ENCODE measurements at regions not wholly inside any gene's neighbourhood (a gene's known extent, or its start where the extent isn't known, plus 50 kb on each side); places are given as distances from the start of the nearest gene placed in this dataset.

- H3K27me3 ChIP-seq (ENCODE audit: control insufficient read depth in 5 of 5, insufficient read depth in 4 of 5, low read length in 5 of 5): peaks cover 3 to 44% (median 21%) of the 10 kb centered on the region in 5 donors
- H3K9me3 ChIP-seq (ENCODE audit: control insufficient read depth in 5 of 5, low read length in 5 of 5): no peaks in the 10 kb centered on the region
- H3K4me3 ChIP-seq (ENCODE audit: low read depth in 1 of 5, low read length in 5 of 5): no peak overlapping the region
- H3K4me1 ChIP-seq (ENCODE audit: control insufficient read depth in 5 of 5, insufficient read depth in 5 of 5, low read length in 5 of 5): no peaks in the 10 kb centered on the region
- H3K36me3 ChIP-seq (ENCODE audit: control insufficient read depth in 5 of 5, insufficient read depth in 5 of 5, low read length in 5 of 5): no peaks in the 10 kb centered on the region
- no peak overlapping the region for H3K27ac ChIP-seq (ENCODE audit: low read depth, low read length)
- H3K9ac ChIP-seq (ENCODE audit: low read length in 5 of 5): no peak overlapping the region
Measured at GRCh38 chr6:40328386-40328985, 258.7 kb downstream of the LRFN2 start.

- no peaks in the 10 kb centered on the region for H3K9me3 ChIP-seq (ENCODE audit: control insufficient read depth in 5 of 5, low read length in 5 of 5)
- peaks cover 10 to 39% (median 27%) of the 10 kb centered on the region in 5 donors for H3K27me3 ChIP-seq (ENCODE audit: control insufficient read depth in 5 of 5, insufficient read depth in 4 of 5, low read length in 5 of 5)
- H3K4me1 ChIP-seq (ENCODE audit: control insufficient read depth in 5 of 5, insufficient read depth in 5 of 5, low read length in 5 of 5): no peaks in the 10 kb centered on the region
- no peak overlapping the region for H3K4me3 ChIP-seq (ENCODE audit: low read depth in 1 of 5, low read length in 5 of 5)
- H3K36me3 ChIP-seq (ENCODE audit: control insufficient read depth in 5 of 5, insufficient read depth in 5 of 5, low read length in 5 of 5): no peaks in the 10 kb centered on the region
- no peak overlapping the region for H3K27ac ChIP-seq (ENCODE audit: low read depth, low read length)
- H3K9ac ChIP-seq (ENCODE audit: low read length in 5 of 5): no peak overlapping the region
Measured at GRCh38 chr6:40326714-40327421, 260.3 kb downstream of the LRFN2 start.

GRCh38 chr6:40325791-40326190 lies 261.4 kb downstream of the LRFN2 start:
- no peaks in the 10 kb centered on the region for H3K9me3 ChIP-seq (ENCODE audit: control insufficient read depth in 5 of 5, low read length in 5 of 5)
- H3K36me3 ChIP-seq (ENCODE audit: control insufficient read depth in 5 of 5, insufficient read depth in 5 of 5, low read length in 5 of 5): no peaks in the 10 kb centered on the region
- no peaks in the 10 kb centered on the region for H3K4me1 ChIP-seq (ENCODE audit: control insufficient read depth in 5 of 5, insufficient read depth in 5 of 5, low read length in 5 of 5)
- H3K27me3 ChIP-seq (ENCODE audit: control insufficient read depth in 5 of 5, insufficient read depth in 4 of 5, low read length in 5 of 5): peaks cover 10 to 43% (median 24%) of the 10 kb centered on the region in 5 donors
- no peak overlapping the region for H3K9ac ChIP-seq (ENCODE audit: low read length in 5 of 5)
- H3K27ac ChIP-seq (ENCODE audit: low read depth, low read length): no peak overlapping the region
- H3K4me3 ChIP-seq (ENCODE audit: low read depth in 1 of 5, low read length in 5 of 5): no peak overlapping the region

GRCh38 chr6:40325041-40325440 lies 262.1 kb downstream of the LRFN2 start:
- Histone ChIP-seq H3K27me3 (ENCODE audit: control insufficient read depth in 5 of 5, insufficient read depth in 4 of 5, low read length in 5 of 5) (peaks cover 10 to 43% (median 26%) of the 10 kb centered on the region in 5 donors), H3K36me3 (ENCODE audit: control insufficient read depth in 5 of 5, insufficient read depth in 5 of 5, low read length in 5 of 5) (no peaks in the 10 kb centered on the region), H3K9me3 (ENCODE audit: control insufficient read depth in 5 of 5, low read length in 5 of 5) (no peaks in the 10 kb centered on the region), H3K4me3 (ENCODE audit: low read depth in 1 of 5, low read length in 5 of 5) (no peak overlapping the region), H3K9ac (ENCODE audit: low read length in 5 of 5) (no peak overlapping the region), H3K27ac (ENCODE audit: low read depth, low read length) (no peak overlapping the region), H3K4me1 (ENCODE audit: control insufficient read depth in 5 of 5, insufficient read depth in 5 of 5, low read length in 5 of 5) (no peaks in the 10 kb centered on the region)

- H3K36me3 ChIP-seq (ENCODE audit: control insufficient read depth in 5 of 5, insufficient read depth in 5 of 5, low read length in 5 of 5): no peaks in the 10 kb centered on the region
- no peak overlapping the region for H3K4me3 ChIP-seq (ENCODE audit: low read depth in 1 of 5, low read length in 5 of 5)
- H3K9me3 ChIP-seq (ENCODE audit: control insufficient read depth in 5 of 5, low read length in 5 of 5): peaks cover 0 to 7% (median 5%) of the 10 kb centered on the region in 5 donors
- H3K9ac ChIP-seq (ENCODE audit: low read length in 5 of 5): no peak overlapping the region
- H3K4me1 ChIP-seq (ENCODE audit: control insufficient read depth in 5 of 5, insufficient read depth in 5 of 5, low read length in 5 of 5): no peaks in the 10 kb centered on the region
- peaks cover 10 to 41% (median 28%) of the 10 kb centered on the region in 5 donors for H3K27me3 ChIP-seq (ENCODE audit: control insufficient read depth in 5 of 5, insufficient read depth in 4 of 5, low read length in 5 of 5)
- H3K27ac ChIP-seq (ENCODE audit: low read depth, low read length): no peak overlapping the region
Measured at GRCh38 chr6:40323881-40324634, 263.1 kb downstream of the LRFN2 start.

- Histone ChIP-seq H3K9ac (ENCODE audit: low read length in 5 of 5) (no peak overlapping the region), H3K27ac (ENCODE audit: low read depth, low read length) (no peak overlapping the region), H3K36me3 (ENCODE audit: control insufficient read depth in 5 of 5, insufficient read depth in 5 of 5, low read length in 5 of 5) (no peaks in the 10 kb centered on the region), H3K27me3 (ENCODE audit: control insufficient read depth in 5 of 5, insufficient read depth in 4 of 5, low read length in 5 of 5) (peaks cover 10 to 36% (median 19%) of the 10 kb centered on the region in 5 donors), H3K4me3 (ENCODE audit: low read depth in 1 of 5, low read length in 5 of 5) (no peak overlapping the region), H3K9me3 (ENCODE audit: control insufficient read depth in 5 of 5, low read length in 5 of 5) (peaks cover 0 to 13% (median 6%) of the 10 kb centered on the region in 5 donors), H3K4me1 (ENCODE audit: control insufficient read depth in 5 of 5, insufficient read depth in 5 of 5, low read length in 5 of 5) (no peaks in the 10 kb centered on the region)
Measured at GRCh38 chr6:40322336-40322735, 264.8 kb downstream of the LRFN2 start.

GRCh38 chr6:40321616-40322015 lies 265.5 kb downstream of the LRFN2 start:
- Histone ChIP-seq H3K4me3 (ENCODE audit: low read depth in 1 of 5, low read length in 5 of 5) (no peak overlapping the region), H3K9me3 (ENCODE audit: control insufficient read depth in 5 of 5, low read length in 5 of 5) (peaks cover 0 to 13% (median 6%) of the 10 kb centered on the region in 5 donors), H3K4me1 (ENCODE audit: control insufficient read depth in 5 of 5, insufficient read depth in 5 of 5, low read length in 5 of 5) (no peaks in the 10 kb centered on the region), H3K36me3 (ENCODE audit: control insufficient read depth in 5 of 5, insufficient read depth in 5 of 5, low read length in 5 of 5) (no peaks in the 10 kb centered on the region), H3K9ac (ENCODE audit: low read length in 5 of 5) (no peak overlapping the region), H3K27ac (ENCODE audit: low read depth, low read length) (no peak overlapping the region), H3K27me3 (ENCODE audit: control insufficient read depth in 5 of 5, insufficient read depth in 4 of 5, low read length in 5 of 5) (peaks cover 10 to 39% (median 19%) of the 10 kb centered on the region in 5 donors)

GRCh38 chr6:40320947-40321346 lies 266.2 kb downstream of the LRFN2 start:
- Histone ChIP-seq H3K36me3 (ENCODE audit: control insufficient read depth in 5 of 5, insufficient read depth in 5 of 5, low read length in 5 of 5) (no peaks in the 10 kb centered on the region), H3K27ac (ENCODE audit: low read depth, low read length) (no peak overlapping the region), H3K9me3 (ENCODE audit: control insufficient read depth in 5 of 5, low read length in 5 of 5) (peaks cover 0 to 13% (median 6%) of the 10 kb centered on the region in 5 donors), H3K4me3 (ENCODE audit: low read depth in 1 of 5, low read length in 5 of 5) (no peak overlapping the region), H3K27me3 (ENCODE audit: control insufficient read depth in 5 of 5, insufficient read depth in 4 of 5, low read length in 5 of 5) (peaks cover 10 to 39% (median 19%) of the 10 kb centered on the region in 5 donors), H3K4me1 (ENCODE audit: control insufficient read depth in 5 of 5, insufficient read depth in 5 of 5, low read length in 5 of 5) (no peaks in the 10 kb centered on the region), H3K9ac (ENCODE audit: low read length in 5 of 5) (no peak overlapping the region)

GRCh38 chr6:40320441-40320840 lies 266.7 kb downstream of the LRFN2 start:
- H3K4me3 ChIP-seq (ENCODE audit: low read depth in 1 of 5, low read length in 5 of 5): no peak overlapping the region
- H3K27ac ChIP-seq (ENCODE audit: low read depth, low read length): no peak overlapping the region
- peaks cover 0 to 13% (median 6%) of the 10 kb centered on the region in 5 donors for H3K9me3 ChIP-seq (ENCODE audit: control insufficient read depth in 5 of 5, low read length in 5 of 5)
- H3K36me3 ChIP-seq (ENCODE audit: control insufficient read depth in 5 of 5, insufficient read depth in 5 of 5, low read length in 5 of 5): no peaks in the 10 kb centered on the region
- peaks cover 8 to 35% (median 19%) of the 10 kb centered on the region in 5 donors for H3K27me3 ChIP-seq (ENCODE audit: control insufficient read depth in 5 of 5, insufficient read depth in 4 of 5, low read length in 5 of 5)
- H3K4me1 ChIP-seq (ENCODE audit: control insufficient read depth in 5 of 5, insufficient read depth in 5 of 5, low read length in 5 of 5): no peaks in the 10 kb centered on the region
- no peak overlapping the region for H3K9ac ChIP-seq (ENCODE audit: low read length in 5 of 5)

- H3K36me3 ChIP-seq (ENCODE audit: control insufficient read depth in 5 of 5, insufficient read depth in 5 of 5, low read length in 5 of 5): no peaks in the 10 kb centered on the region
- peaks cover 7 to 30% (median 15%) of the 10 kb centered on the region in 5 donors for H3K27me3 ChIP-seq (ENCODE audit: control insufficient read depth in 5 of 5, insufficient read depth in 4 of 5, low read length in 5 of 5)
- no peak overlapping the region for H3K9ac ChIP-seq (ENCODE audit: low read length in 5 of 5)
- no peak overlapping the region for H3K27ac ChIP-seq (ENCODE audit: low read depth, low read length)
- no peaks in the 10 kb centered on the region for H3K4me1 ChIP-seq (ENCODE audit: control insufficient read depth in 5 of 5, insufficient read depth in 5 of 5, low read length in 5 of 5)
- H3K9me3 ChIP-seq (ENCODE audit: control insufficient read depth in 5 of 5, low read length in 5 of 5): peaks cover 0 to 13% (median 6%) of the 10 kb centered on the region in 5 donors
- no peak overlapping the region for H3K4me3 ChIP-seq (ENCODE audit: low read depth in 1 of 5, low read length in 5 of 5)
Measured at GRCh38 chr6:40319124-40319523, 268.0 kb downstream of the LRFN2 start.
